NCI-H2107 treated with DMSO at 0.1 percent for 48 hours (cell line): ENCODE measurements at regions not wholly inside any gene's neighbourhood (a gene's known extent, or its start where the extent isn't known, plus 50 kb on each side); places are given as distances from the start of the nearest gene placed in this dataset.

Experiments used
- DNase-seq: peaks from one replicate; lab custom pipeline; 2025; ENCODE audit not compliant: unreplicated experiment; lab: John Stamatoyannopoulos, UW

DNA sequence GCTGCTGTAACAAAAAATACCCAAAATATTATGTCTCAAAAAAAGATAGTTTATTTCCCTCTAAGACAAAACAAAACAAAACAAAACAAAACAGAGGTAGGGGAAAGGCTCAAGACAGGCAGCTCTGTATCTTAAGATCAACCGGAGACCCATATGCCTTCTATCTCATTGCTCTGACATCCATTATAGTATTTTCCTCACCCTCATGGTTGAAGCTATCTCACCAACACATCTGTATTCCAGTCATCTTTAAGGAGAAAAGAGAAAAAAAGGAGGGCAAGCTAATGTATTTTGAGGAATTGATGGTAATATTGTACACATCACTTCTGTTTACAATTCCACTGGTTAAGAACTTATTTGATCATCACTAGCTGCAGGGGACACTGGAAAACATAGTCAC, 239.7 kb downstream of the ICOS start:
- no peak for DNase-seq

DNA sequence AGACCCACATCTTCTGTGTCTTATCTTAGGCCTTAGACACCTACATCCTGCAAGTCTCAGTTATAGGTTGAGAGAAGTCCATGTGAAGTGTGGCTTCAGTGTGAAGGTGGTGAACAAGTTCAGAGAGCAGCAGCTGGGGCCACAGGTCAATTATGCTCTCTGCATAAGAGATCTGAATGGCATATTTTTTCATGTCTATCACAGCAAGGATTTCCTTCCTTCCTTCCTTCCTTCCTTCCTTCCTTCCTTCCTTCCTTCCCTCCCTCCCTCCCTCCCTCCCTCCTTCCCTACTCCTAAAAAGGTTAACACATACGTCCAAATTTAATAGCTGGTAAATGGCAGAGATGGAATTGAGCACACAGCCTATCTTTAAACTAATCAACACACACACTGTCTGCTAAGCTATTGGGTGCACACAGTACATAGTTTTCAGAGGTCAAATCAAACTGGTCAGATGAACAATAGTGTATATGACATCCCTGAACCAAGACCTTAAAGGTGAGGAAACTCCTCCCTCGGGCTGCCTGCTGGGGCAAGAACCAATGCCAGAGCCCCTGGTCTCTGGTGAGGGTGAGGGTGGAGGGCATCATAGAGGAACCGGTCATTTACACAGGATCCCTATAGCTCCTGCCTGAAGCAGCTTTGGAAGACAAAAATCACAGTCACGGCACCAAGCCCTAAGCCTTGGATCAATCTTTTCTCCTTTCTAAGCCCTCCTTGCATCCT, 240.9 kb downstream of the ICOS start:
- DNase-seq = no peak

DNA sequence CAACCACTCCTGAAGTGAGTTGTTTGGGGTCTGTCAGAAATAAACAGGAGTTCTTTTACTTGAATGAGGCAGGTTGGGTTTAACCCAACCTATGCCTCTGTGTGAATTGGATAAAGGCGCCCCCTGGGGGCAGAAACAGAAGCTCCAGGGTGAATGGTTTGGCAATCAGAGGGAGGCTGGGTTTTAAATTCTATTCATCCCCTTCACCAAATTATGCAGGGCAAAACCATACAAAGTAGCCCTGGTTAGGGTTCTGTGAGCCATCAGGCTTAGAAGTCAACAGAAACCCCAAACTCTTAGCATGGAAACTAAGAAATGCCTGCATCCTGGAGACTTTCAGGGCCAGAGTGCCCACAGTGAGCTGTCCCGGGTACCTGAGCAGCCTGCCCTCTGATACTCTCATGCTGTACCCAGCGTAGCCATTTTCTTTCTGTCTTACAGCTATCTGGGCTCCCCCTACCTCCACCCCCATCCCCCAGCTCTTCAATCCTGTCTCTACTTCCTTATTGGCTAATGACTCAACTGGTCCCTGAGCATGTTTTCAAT, 241.5 kb downstream of the ICOS start:
- no peak for DNase-seq

- DNase-seq = peak; percentile 17
Measured at GRCh38 chr2:204180649-204181048, 244.1 kb downstream of the ICOS start.

DNA sequence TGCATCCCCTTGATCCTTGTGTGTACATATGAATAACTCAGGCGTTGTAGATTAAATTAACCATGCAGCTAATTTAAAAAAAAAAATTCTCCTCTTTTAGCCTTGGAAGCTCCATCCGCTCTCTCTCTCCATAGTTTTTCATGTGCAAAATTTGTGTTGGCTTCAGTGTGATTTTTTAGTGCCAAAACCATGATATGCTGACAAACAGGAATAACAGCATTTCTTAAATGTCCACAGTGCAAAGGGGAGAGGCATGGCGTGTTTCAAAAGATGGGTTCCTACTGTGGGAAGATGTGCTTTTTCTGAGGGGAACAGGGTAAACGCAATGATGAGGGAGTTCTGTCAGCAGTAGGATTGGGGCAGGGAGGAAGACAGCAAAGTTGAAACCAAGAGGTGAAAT, 247.0 kb downstream of the ICOS start:
- DNase-seq = no peak

DNA sequence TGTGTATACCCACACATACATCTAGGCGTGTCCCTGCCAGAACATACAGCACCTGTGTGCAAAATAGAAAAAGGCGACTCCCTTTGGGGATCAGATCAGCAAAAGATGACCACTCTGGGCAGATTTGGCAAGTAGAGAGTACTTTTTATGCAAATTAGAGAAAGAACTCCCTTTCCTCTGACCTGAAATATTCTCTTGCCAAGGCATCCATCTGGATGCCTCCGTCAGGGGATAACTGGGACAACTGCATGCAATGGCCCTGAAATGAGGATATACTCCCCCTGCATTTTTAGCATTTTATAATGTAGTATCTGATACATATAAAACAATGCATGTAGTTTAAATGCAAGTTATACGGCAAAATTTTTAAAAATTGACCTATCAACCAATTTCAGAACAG, 247.7 kb downstream of the ICOS start:
- no peak for DNase-seq

- DNase-seq = no peak
Measured at GRCh38 chr2:204187229-204188083, 250.9 kb downstream of the ICOS start.

DNA sequence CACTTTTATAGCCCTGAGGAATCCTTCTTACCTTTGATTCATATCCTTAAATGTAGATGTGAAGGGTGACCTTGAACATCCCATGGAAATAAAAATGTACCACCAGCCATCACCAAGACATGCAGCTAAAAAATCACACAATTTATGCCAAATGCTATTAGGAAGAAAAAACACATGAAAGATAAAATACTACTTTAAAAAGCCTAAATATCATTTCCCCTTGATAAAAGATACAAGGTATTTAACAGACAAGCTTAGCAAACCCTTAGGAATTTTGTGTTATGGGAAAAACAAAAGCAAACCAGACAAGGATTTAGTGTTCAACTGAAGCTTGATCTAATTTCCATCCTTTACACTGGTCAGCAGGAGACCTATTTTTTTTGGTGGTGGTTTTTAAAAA, 255.0 kb downstream of the ICOS start:
- DNase-seq = no peak

DNA sequence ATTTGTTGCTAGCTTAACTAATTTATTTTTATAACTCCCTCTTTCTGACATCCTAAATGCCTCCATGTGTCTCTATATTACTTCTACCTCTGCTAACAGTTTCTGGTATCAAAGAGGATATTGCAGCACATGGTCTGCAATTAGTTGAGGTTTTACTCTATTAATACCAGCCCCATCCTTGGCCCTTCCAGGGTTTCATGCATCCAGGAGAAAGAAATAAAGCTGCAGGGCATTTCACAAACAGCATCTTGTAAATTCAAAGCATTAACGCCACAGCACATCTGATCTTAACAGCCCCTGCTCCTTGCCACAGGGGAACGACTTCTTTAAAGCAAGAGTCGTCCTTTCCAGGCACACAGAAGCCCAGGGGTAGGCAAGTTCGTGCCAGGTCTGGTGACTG, 258.9 kb downstream of the ICOS start:
- no peak for DNase-seq

GRCh38 chr2:204197336-204198005, 260.9 kb downstream of the ICOS start:
- no peak for DNase-seq

DNA sequence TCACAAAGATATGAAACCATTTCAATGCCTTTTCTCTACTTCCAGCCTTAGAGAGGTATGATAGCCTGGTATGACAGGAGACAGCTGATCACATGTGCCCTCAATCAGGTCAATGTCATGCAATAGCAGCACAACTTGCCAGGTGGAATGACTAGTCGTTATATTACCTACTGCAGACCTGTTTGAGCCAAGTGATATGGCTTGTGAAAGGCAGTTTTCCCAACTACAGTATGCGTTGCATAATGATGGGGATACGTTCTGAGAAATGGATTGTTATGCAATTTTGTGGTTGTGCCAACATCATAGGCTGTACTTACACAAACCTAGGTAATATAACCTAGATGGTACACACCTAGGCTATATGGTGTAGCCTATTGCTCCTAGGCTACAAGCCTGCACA, 262.8 kb downstream of the ICOS start:
- DNase-seq = no peak

- DNase-seq = no peak
Measured at GRCh38 chr2:204201507-204201906, 264.9 kb downstream of the ICOS start.

DNA sequence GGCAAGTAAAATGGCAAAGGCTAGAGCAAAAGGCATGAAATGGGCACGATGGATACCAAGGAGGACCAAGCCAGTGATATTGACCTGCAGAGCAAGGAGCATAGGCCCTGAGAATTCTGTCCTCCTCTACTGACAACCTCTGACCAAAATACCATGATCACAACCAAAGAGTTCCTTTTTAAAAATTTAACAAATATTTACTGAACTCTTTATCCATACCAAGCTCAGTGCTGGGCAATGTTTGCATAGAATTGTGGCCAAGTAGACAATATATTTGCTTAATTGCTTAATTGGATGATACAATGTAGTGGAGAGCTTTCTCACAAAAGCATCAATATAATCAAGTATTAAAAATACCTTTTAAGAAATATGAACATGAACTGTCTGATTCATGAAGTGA, 265.7 kb downstream of the ICOS start:
- DNase-seq = no peak

GRCh38 chr2:204203704-204204103, 267.1 kb downstream of the ICOS start:
- DNase-seq = no peak

DNA sequence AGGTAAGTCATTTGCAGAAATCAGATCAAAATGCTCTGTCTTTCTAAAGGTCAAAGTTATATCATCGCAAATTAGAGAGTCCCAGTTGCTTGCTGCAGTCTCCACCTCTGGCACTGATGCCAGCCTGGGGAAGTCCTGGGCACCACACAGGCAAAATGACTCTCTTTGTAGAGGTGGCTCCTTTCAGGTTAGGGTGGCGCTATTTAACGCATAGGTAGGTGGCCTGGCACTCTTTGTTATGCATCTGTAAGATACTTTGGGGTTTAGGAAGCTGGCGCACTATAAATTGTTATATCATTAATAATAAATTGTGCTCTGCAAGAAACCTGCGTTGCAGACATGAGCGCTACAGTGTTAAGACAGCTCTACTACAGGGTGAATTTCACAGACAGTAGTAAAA, 268.5 kb downstream of the ICOS start:
- no peak for DNase-seq

- no peak for DNase-seq
Measured at GRCh38 chr2:204205538-204205937, 269.0 kb downstream of the ICOS start.

GRCh38 chr2:204207866-204208265, 271.3 kb downstream of the ICOS start:
- no peak for DNase-seq

DNA sequence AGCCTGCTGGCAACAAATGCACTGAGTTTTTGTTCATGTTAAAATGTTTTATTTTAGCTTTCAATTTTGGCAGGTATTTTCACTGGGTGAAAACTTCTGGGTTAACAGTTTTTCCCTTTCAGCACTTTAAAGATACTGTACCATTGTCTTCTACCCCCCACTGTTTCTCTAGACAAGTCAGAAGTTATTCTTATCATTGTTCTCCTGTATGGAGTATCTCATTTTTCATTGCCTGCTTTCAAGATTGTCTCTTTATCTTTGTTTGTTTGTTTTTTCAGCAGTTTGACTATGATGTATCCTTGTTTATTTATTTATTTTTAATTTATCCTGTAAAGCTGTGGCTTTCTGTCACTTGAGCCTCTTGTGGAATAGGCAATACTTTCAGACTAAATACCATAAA, 277.0 kb downstream of the ICOS start:
- no peak for DNase-seq

DNA sequence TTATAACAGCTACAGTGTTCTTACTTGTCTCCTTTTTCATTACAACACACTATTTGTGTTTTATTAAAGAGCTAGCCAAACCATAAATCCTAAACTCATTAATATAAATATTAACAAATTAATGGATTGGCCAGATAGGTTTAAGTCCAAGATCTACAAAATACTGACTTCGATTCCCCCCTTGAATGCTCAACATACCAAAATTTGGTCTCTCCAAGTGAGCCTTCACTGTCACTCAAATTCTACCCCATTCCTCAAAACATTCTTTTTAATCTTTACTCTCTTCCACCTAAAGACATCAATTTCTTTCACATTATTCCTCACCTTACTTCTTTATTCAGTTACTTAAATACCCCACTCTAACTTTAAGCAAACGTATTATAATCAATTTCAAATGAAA, 281.5 kb downstream of the ICOS start:
- no peak for DNase-seq

DNA sequence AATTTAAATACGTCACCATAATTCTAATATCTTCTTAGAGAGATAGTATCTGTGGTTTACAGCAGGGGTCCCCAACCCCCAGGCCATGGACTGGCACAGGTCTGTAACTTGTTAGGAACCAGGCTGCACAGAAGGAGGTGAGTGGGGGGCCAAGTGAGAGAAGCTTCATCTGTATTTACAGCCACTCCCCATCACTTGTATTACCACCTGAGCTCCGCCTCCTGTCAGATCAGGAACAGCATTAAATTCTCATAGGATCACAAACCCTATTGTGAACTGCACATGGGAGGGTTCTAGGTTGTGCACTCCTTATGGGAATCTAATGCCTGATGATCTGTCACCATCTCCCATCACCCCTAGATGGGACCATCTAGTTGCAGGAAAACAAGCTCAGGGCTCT, 282.6 kb downstream of the ICOS start:
- no peak for DNase-seq

- DNase-seq = no peak
Measured at GRCh38 chr2:204220896-204221295, 284.3 kb downstream of the ICOS start.

DNA sequence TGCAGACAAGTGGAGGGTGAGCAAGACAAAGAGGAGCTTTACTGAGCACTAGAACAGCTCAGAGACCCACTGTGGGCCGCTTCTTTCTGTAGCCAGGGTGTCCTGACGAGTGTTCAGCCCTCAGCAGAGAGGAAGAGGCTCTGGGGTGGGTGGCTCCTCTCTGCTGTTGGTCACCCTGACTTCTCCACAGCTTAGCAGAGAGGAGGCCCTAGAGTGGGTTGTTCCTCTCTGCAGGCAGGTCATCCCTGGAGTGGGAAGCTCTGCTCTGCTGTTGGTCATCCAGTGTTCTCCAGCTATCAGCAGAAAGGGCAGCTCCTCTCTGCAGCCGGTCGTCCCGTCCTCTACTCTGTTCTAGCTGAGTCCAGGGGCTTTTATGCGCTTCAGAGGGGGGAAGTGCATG, 286.5 kb downstream of the ICOS start:
- no peak for DNase-seq
